Tibial artery (tissue), 4 donors: ENCODE measurements at regions not wholly inside any gene's neighbourhood (a gene's known extent, or its start where the extent isn't known, plus 50 kb on each side); places are given as distances from the start of the nearest gene placed in this dataset.

Experiments
- DNase-seq, 2 donors: peaks; one replicate each; pipeline ENCODE4 v3.0.0-alpha.2; 2019
- H3K27ac ChIP-seq, 2 donors: fragments of 200-600 bp; sonication (generic) in 1 of 2; 1 replicate in 1 of 2; 2 replicates in 1 of 2; pipeline ENCODE4 v1.5.1; 2018 to 2019; ENCODE audit warnings: mild to moderate bottlenecking in 1 of 2
- H3K27me3 ChIP-seq, 2 donors: fragments of 200-600 bp; sonication (generic) in 1 of 2; one replicate each; pipeline versions ENCODE4 v1.5.1 to v1.6.0; 2016 to 2019
- H3K36me3 ChIP-seq, 3 donors: fragments of 200-600 bp; sonication (generic) in 2 of 3; one replicate each; pipeline ENCODE4 v1.5.1; 2016 to 2019; ENCODE audit warnings: mild to moderate bottlenecking in 2 of 3
- H3K4me1 ChIP-seq, 4 donors: fragments of 200-600 bp; sonication (generic) in 2 of 4; 1 replicate in 3 of 4; 2 replicates in 1 of 4; pipeline ENCODE4 v1.5.1; 2016 to 2019
- H3K4me3 ChIP-seq, 2 donors: fragments of 200-600 bp; sonication (generic) in 1 of 2; 1 replicate in 1 of 2; 2 replicates in 1 of 2; pipeline ENCODE4 v1.5.1; 2018 to 2019; ENCODE audit warnings: mild to moderate bottlenecking in 2 of 2
- H3K9me3 ChIP-seq, 3 donors: fragments of 200-600 bp; sonication (generic) in 1 of 3; one replicate each; pipeline ENCODE4 v1.5.1; 2016 to 2019
- intact Hi-C: fragments of 100-400 bp; cut with DNase I; formaldehyde crosslinking; loops from one replicate; pipeline ENCODE4 v1.15.0; 2023; ENCODE audit warnings: low total_unique reads
- TF ChIP-seq, protein P1 (sequence below), 2 experiments: fragments of 200-600 bp in 1 of 2; fragments of 450-650 bp in 1 of 2; IDR thresholded peaks; one replicate each; pipeline ENCODE4 v1.5.1; 2017 to 2019; ENCODE audit warnings: antibody characterized with exemption in 2 of 2, mild to moderate bottlenecking in 1 of 2, moderate library complexity in 1 of 2

DNA sequence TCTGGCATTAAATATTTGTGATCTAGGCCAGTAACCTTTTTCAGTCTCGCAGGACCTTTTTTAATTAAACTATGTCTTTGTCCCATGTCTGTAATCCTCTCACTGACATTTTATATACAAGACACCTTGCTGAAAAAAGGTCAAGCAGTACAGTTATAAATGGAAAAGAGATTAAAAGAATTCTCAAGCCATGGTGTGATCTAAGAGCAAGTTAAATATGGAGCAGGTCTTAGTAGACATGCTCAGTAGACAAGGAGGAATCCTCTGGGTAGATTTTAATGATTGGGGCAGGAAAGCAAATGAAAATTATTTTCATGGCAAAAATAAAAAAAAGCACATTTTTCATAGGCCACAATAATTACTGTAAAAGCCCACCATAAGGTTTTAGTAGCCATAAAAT is 203.5 kb downstream of the PPP1R3A start:
- no peaks in the 10 kb centered on the region for H3K36me3 ChIP-seq
- H3K27ac ChIP-seq: no peak overlapping the region
- DNase-seq: no peak
- intact Hi-C loops: no loop called here
- peaks cover 0 to 15% (median 0%) of the 10 kb centered on the region in 4 donors for H3K4me1 ChIP-seq
- TF ChIP-seq, protein P1, sequence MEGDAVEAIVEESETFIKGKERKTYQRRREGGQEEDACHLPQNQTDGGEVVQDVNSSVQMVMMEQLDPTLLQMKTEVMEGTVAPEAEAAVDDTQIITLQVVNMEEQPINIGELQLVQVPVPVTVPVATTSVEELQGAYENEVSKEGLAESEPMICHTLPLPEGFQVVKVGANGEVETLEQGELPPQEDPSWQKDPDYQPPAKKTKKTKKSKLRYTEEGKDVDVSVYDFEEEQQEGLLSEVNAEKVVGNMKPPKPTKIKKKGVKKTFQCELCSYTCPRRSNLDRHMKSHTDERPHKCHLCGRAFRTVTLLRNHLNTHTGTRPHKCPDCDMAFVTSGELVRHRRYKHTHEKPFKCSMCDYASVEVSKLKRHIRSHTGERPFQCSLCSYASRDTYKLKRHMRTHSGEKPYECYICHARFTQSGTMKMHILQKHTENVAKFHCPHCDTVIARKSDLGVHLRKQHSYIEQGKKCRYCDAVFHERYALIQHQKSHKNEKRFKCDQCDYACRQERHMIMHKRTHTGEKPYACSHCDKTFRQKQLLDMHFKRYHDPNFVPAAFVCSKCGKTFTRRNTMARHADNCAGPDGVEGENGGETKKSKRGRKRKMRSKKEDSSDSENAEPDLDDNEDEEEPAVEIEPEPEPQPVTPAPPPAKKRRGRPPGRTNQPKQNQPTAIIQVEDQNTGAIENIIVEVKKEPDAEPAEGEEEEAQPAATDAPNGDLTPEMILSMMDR (IDR thresholded peaks at IDR 0.05): no peak
- H3K4me3 ChIP-seq: no peak overlapping the region
- no peaks in the 10 kb centered on the region for H3K27me3 ChIP-seq
- H3K9me3 ChIP-seq: no peaks in the 10 kb centered on the region

DNA sequence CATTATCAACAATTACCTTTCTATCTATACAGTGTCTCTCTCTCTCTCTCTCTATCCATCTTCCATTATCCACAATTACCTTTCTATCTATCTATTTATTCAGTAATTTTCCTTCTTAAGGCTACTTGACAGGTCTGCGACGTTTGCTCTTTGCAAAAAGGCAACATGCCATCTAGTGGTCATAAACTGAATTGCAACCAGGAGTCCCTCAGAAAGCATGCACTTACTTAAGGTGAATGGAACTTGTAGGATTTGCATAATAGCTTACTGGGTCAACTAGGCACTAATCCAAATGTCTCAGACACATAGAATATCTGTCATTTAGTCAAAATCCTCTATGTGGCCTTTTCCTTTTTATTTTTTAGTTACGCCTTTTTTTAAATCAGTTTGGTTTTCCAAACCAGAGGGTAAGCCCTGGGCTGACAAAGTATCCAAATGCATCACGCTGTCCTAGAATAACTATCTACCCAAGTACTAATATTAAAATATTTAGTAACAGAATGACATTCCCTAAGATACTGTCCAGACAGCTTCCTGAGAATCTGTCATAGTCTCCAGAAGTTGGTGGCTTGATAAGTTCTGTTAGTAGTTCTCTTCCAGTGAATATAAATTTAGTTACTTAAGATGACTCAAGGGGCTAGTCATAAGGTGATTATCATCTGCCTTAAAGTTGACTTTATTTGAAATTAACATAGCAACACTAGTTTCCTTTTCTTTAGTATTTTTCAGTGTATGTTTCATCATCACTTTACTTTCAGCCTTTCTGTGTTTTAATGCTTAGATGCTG is 208.3 kb downstream of the PPP1R3A start:
- DNase-seq: no peak
- Histone ChIP-seq H3K36me3 (no peaks in the 10 kb centered on the region), H3K9me3 (no peaks in the 10 kb centered on the region), H3K4me3 (no peak overlapping the region), H3K27ac (no peak overlapping the region), H3K4me1 (no peaks in the 10 kb centered on the region), H3K27me3 (no peaks in the 10 kb centered on the region)
- TF ChIP-seq, protein P1 (IDR thresholded peaks at IDR 0.05): peak; percentile 71 to 91
- intact Hi-C loops: no loop called here

DNA sequence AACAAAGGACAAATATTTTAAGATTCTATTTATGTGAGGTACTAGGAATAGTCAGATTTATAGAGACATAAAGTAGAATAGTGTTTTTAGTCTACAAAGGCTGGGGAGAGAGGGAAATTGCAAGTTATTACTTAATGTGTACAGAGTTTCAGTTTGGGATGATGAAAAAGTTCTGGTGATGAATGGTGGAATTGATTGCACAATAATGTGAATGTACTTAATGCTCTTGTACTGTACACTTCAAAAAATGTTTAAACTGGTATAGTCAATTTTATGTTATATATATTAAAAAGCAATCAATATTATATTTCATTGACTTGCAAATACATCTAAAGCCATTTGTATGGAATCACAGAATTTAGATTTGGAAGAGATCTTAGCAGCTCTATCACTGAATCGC is 213.4 kb downstream of the PPP1R3A start:
- Histone ChIP-seq H3K4me1 (no peaks in the 10 kb centered on the region), H3K27ac (no peak overlapping the region), H3K36me3 (no peaks in the 10 kb centered on the region), H3K4me3 (no peak overlapping the region), H3K9me3 (no peaks in the 10 kb centered on the region), H3K27me3 (no peaks in the 10 kb centered on the region)
- intact Hi-C loops: no loop called here
- DNase-seq: no peak
- TF ChIP-seq, protein P1 (IDR thresholded peaks at IDR 0.05): no peak

DNA sequence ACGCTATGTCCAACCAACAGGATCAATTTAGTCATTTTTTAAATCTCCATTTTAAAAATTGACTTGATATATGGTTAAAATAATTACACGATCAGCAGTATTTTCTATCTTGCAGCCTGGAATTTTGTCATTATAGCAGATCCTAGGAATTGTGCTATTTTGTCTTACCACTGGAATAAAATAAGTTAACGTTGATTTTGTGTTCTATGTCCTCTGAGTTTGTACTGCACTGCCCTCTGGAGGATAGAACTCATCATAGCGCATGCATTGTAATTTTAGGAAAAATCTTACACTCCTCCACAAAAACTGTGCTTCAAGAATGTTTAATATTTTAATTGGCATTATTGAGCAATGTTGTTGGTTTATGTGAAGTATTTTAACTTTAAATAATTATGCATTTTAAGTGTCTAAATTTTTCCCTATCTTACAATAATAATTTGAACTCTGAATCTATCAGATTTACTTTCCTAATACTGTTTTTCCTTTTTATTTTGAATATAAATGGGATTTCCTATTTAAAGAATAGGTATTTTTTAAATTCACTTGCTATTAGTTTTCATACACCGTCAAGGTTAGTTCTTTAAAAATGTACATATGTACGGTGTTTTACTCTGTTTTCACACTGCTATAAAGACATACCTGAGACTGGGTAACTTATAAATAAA is 220.1 kb downstream of the PPP1R3A start:
- TF ChIP-seq, protein P1 (IDR thresholded peaks at IDR 0.05): peak; percentile 65 to 73
- no peak overlapping the region for H3K4me3 ChIP-seq
- no peaks in the 10 kb centered on the region for H3K27me3 ChIP-seq
- H3K36me3 ChIP-seq: no peaks in the 10 kb centered on the region
- no peak for DNase-seq
- no peak overlapping the region for H3K27ac ChIP-seq
- intact Hi-C loops: no loop called here
- no peaks in the 10 kb centered on the region for H3K4me1 ChIP-seq
- no peaks in the 10 kb centered on the region for H3K9me3 ChIP-seq

DNA sequence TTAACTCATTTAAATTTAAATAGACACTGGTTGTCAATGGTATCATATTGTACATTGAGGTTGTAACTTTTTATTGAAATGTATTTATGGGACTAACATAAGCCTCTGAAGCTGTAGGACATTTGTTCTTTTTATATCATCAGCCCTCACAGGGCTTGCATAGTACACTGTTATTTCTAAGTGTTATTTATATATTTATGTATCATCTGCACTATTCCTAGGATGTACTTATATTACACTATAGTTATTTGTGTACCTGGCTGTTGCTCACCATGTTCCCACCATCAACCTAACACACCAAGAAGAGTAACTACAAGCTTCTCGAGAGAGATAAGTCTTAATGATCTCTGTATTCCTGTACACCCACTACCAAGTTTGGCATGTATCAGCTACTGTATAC is 224.7 kb downstream of the PPP1R3A start:
- Histone ChIP-seq H3K9me3 (no peaks in the 10 kb centered on the region), H3K36me3 (no peaks in the 10 kb centered on the region), H3K4me1 (no peaks in the 10 kb centered on the region), H3K4me3 (no peak overlapping the region), H3K27me3 (no peaks in the 10 kb centered on the region), H3K27ac (no peak overlapping the region)
- DNase-seq: no peak
- intact Hi-C loops: no loop called here
- TF ChIP-seq, protein P1 (IDR thresholded peaks at IDR 0.05): no peak
